Suprapubic skin (tissue), 3 donors: ENCODE measurements at regions not wholly inside any gene's neighbourhood (a gene's known extent, or its start where the extent isn't known, plus 50 kb on each side); places are given as distances from the start of the nearest gene placed in this dataset.

Experiments used
- POLR2AphosphoS5 ChIP-seq, 3 donors: sonication (generic); formaldehyde crosslinking; IDR thresholded peaks; one replicate each; pipeline ENCODE4 v1.6.1; 2017; ENCODE audit warnings: antibody characterized with exemption in 3 of 3
- TF ChIP-seq, protein P1 (sequence below), 2 donors: fragments of 200-600 bp in 1 of 2; fragments of 450-650 bp in 1 of 2; sonication (generic) in 1 of 2; IDR thresholded peaks; one replicate each; pipeline ENCODE4 v1.5.1; 2016 to 2019; ENCODE audit warnings: antibody characterized with exemption in 2 of 2, mild to moderate bottlenecking in 1 of 2, moderate library complexity in 1 of 2

DNA sequence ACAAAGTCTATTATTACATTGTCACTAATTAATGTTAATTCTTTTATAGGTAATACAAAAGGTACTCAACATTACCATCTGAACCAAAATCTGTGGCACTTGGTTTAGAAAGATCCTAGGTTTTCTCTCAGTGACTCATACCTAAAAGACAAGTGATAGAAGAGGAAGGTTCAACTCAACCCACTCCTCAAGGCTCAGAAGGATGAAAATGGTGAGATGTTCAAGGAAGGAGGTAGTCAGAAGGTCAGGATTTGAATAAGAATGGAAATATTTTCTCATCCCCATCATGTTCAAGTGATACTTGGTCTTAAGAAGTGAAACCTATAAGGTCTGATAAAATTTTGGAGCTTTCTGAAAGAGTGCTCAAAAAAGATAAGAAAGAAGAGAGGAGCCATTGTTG lies 86.4 kb upstream of the FBXO11 start:
- no peak for TF ChIP-seq POLR2AphosphoS5 (IDR thresholded peaks at IDR 0.05)
- TF ChIP-seq, protein P1, sequence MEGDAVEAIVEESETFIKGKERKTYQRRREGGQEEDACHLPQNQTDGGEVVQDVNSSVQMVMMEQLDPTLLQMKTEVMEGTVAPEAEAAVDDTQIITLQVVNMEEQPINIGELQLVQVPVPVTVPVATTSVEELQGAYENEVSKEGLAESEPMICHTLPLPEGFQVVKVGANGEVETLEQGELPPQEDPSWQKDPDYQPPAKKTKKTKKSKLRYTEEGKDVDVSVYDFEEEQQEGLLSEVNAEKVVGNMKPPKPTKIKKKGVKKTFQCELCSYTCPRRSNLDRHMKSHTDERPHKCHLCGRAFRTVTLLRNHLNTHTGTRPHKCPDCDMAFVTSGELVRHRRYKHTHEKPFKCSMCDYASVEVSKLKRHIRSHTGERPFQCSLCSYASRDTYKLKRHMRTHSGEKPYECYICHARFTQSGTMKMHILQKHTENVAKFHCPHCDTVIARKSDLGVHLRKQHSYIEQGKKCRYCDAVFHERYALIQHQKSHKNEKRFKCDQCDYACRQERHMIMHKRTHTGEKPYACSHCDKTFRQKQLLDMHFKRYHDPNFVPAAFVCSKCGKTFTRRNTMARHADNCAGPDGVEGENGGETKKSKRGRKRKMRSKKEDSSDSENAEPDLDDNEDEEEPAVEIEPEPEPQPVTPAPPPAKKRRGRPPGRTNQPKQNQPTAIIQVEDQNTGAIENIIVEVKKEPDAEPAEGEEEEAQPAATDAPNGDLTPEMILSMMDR (IDR thresholded peaks at IDR 0.05), result no peak
